HG03520 (cell line): ENCODE measurements at regions not wholly inside any gene's neighbourhood (a gene's known extent, or its start where the extent isn't known, plus 50 kb on each side); places are given as distances from the start of the nearest gene placed in this dataset.

Source experiments
- ATAC-seq: cut with Tn5 transposase; IDR thresholded peaks from one replicate; pipeline ENCODE4 v1.9.1; 2021; ENCODE audit warnings: mild to moderate bottlenecking, moderate library complexity; ENCODE audit not compliant: unreplicated experiment

GRCh38 chr5:136425921-136426320, 60.6 kb upstream of the TRPC7 start:
- ATAC-seq: no peak

- ATAC-seq: peak; percentile 64
Observed at GRCh38 chr5:136424835-136425584, 59.7 kb upstream of the TRPC7 start.

GRCh38 chr5:136423944-136424606, 58.7 kb upstream of the TRPC7 start:
- ATAC-seq: no peak

GRCh38 chr5:136420168-136420898, 55.0 kb upstream of the TRPC7 start:
- ATAC-seq: no peak

- ATAC-seq: no peak
Observed at GRCh38 chr5:136418301-136418700, 53.0 kb upstream of the TRPC7 start.
